HepG2 (cell line): ENCODE measurements at regions not wholly inside any gene's neighbourhood (a gene's known extent, or its start where the extent isn't known, plus 50 kb on each side); places are given as distances from the start of the nearest gene placed in this dataset.
A peak's percentile ranks its signal among the peaks of the same experiment; 100 is the strongest.

Experiments
- ATAC-seq: fragments of 200-7000 bp; cut with Tn5 transposase; 3 replicates; pipeline ENCODE4 v1.9.1; 2020; ENCODE audit warnings: mild to moderate bottlenecking, moderate library complexity
- BruUV-seq: library from RNA; stranded (reverse); fragments of 400-500 nt; replicated peaks from 2 replicates; lab custom pipeline; 2021; lab: Mats Ljungman, UMichigan
- CTCF ChIA-PET: fragments of 300-600 bp; formaldehyde crosslinking; extraction: SDS; loops from one replicate; lab custom pipeline; 2021; ENCODE audit warnings: low total read pairs, inconsistent platforms, low intra/inter-chr PET ratio; lab: Yijun Ruan, JAX
- POLR2A ChIA-PET: fragments of 350-600 bp; sonication (Branson Sonifier 250); formaldehyde crosslinking; loops from one replicate; lab custom pipeline; 2020; ENCODE audit warnings: antibody characterized with exemption, inconsistent platforms; lab: Yijun Ruan, JAX
- DNase-seq: peaks from one replicate; pipeline ENCODE4 v3.0.0-alpha.2; 2015; ENCODE audit warnings: low spot score
- FAIRE-seq: peaks from 3 replicates; lab custom pipeline; 2011; peaks lifted over from hg19 to GRCh38; lab: Jason Lieb, UNC
- H2AFZ ChIP-seq: one replicate; pipeline ENCODE4 v1.6.1; 2011; ENCODE audit warnings: low read length, inconsistent platforms
- H3K27ac ChIP-seq: fragments of 300-600 bp; 3 replicates; pipeline ENCODE4 v1.8.0; 2011; ENCODE audit warnings: mixed run types, mild to moderate bottlenecking, mixed read lengths, low read length, inconsistent platforms; ENCODE audit not compliant: insufficient read depth; ENCODE audit errors: extremely low read length
- H3K27me3 ChIP-seq, 2 experiments: fragments of 200-600 bp in 1 of 2; 2 replicates in 1 of 2; 3 replicates in 1 of 2; pipeline versions ENCODE4 v1.6.0 to v1.8.0; 2011; ENCODE audit warnings: low read length in 2 of 2, mild to moderate bottlenecking in 2 of 2, moderate library complexity in 2 of 2, inconsistent platforms in 1 of 2; ENCODE audit not compliant: insufficient read depth in 2 of 2, control insufficient read depth in 1 of 2
- H3K36me3 ChIP-seq, 2 experiments: fragments of 200-600 bp in 1 of 2; replicated peaks in 1 of 2; 2 replicates in 1 of 2; 3 replicates in 1 of 2; pipeline versions ENCODE4 v1.5.1 to v1.8.0; 2011; ENCODE audit warnings: low read length in 2 of 2, inconsistent platforms in 1 of 2; ENCODE audit not compliant: insufficient read depth in 2 of 2, control insufficient read depth in 1 of 2
- H3K4me1 ChIP-seq: 2 replicates; pipeline ENCODE4 v1.5.1; 2012; ENCODE audit warnings: low read length, inconsistent platforms; ENCODE audit not compliant: insufficient read depth
- H3K4me2 ChIP-seq: 2 replicates; pipeline ENCODE4 v1.6.0; 2011; ENCODE audit warnings: low read depth, low read length, inconsistent platforms
- H3K4me3 ChIP-seq, 3 experiments: fragments of 200-600 bp in 1 of 3; sonication (generic), shearing (Covaris generic) in 1 of 3; replicated peaks in 1 of 3; 2 replicates each; pipeline ENCODE4 v1.5.1; 2011 to 2016; ENCODE audit warnings: low read length in 3 of 3, inconsistent platforms in 2 of 3, low read depth in 2 of 3, mild to moderate bottlenecking in 2 of 3, control low read depth in 1 of 3, mixed read lengths in 1 of 3; ENCODE audit not compliant: insufficient read depth in 1 of 3
- H3K79me2 ChIP-seq: one replicate; pipeline ENCODE4 v1.6.1; 2011; ENCODE audit warnings: low read length, inconsistent platforms; ENCODE audit not compliant: insufficient read depth
- H3K9ac ChIP-seq: 2 replicates; pipeline ENCODE4 v1.6.0; 2011; ENCODE audit warnings: mild to moderate bottlenecking, low read depth, low read length, inconsistent platforms; ENCODE audit not compliant: insufficient read depth
- H3K9me3 ChIP-seq: 2 replicates; pipeline ENCODE4 v1.5.1; 2012; ENCODE audit warnings: mild to moderate bottlenecking, low read length
- H4K20me1 ChIP-seq: 2 replicates; pipeline ENCODE4 v1.6.0; 2011; ENCODE audit warnings: inconsistent platforms, mild to moderate bottlenecking, low read length, moderate library complexity; ENCODE audit not compliant: insufficient read depth
- ARID4A ChIP-seq: sonication (generic); formaldehyde crosslinking; IDR thresholded peaks from 2 replicates; pipeline ENCODE4 v1.5.0; 2020; ENCODE audit warnings: mild to moderate bottlenecking, missing genetic modification reagents, borderline replicate concordance
- HES4 ChIP-seq: sonication (generic); formaldehyde crosslinking; IDR thresholded peaks from 2 replicates; pipeline ENCODE4 v1.9.0; 2021; ENCODE audit warnings: mild to moderate bottlenecking, missing genetic modification reagents, borderline replicate concordance
- HNRNPK ChIP-seq: fragments of 200-400 bp; formaldehyde crosslinking; IDR thresholded peaks from 2 replicates; pipeline ENCODE4 v1.6.1; 2018; ENCODE audit warnings: low read length, low read depth, moderate library complexity, mild to moderate bottlenecking; ENCODE audit not compliant: poor library complexity, severe bottlenecking
- KLF16 ChIP-seq, 2 experiments: sonication (generic) in 1 of 2; formaldehyde crosslinking in 1 of 2; IDR thresholded peaks; 2 replicates each; pipeline versions ENCODE4 v1.6.1 to v1.8.0; 2016 to 2023; ENCODE audit warnings: missing genetic modification reagents in 2 of 2, missing compliant biosample characterization in 1 of 2
- ZNF546 ChIP-seq: sonication (generic); formaldehyde crosslinking; conservative IDR thresholded peaks from 2 replicates; pipeline ENCODE4 v1.8.1; 2023; ENCODE audit warnings: mild to moderate bottlenecking, missing genetic modification reagents
- WGBS: methylation state at CpG from one replicate; pipeline ENCODE4 v1.1.6; 2017; ENCODE audit warnings: low lambda C conversion rate; 5-methylcytosine and 5-hydroxymethylcytosine counted together
- in situ Hi-C: cut with HindIII; loops from 2 replicates; pipeline ENCODE4 v1.10.0; 2017; ENCODE audit warnings: low pct_unique_long_range_greater_than_20kb; ENCODE audit not compliant: extremely low pct_ligation_motif_present
- intact Hi-C: fragments of 100-400 bp; cut with micrococcal nuclease; formaldehyde crosslinking; loops from one replicate; pipeline ENCODE4 v1.10.0; 2022; ENCODE audit not compliant: unreplicated experiment

GRCh38 chr16:62089715-62090114 is 53.5 kb upstream of the CDH8 start:
- BruUV-seq: no TSS peak
- in situ Hi-C loops: no loop called here
- intact Hi-C loops: no loop called here

GRCh38 chr16:62088731-62089410 is 52.6 kb upstream of the CDH8 start:
- intact Hi-C loops: no loop called here
- Histone ChIP-seq H4K20me1 (no peaks in the 10 kb centered on the region), H3K4me2 (no peak overlapping the region), H2AFZ (no peak overlapping the region), H3K9ac (no peak overlapping the region), H3K9me3 (no peaks in the 10 kb centered on the region), H3K4me1 (no peaks in the 10 kb centered on the region), H3K27me3 (no peaks in the 10 kb centered on the region), H3K79me2 (no peaks in the 10 kb centered on the region), H3K27ac (no peak overlapping the region), H3K36me3 (no peaks in the 10 kb centered on the region), H3K4me3 (no peak overlapping the region)
- in situ Hi-C loops: no loop called here
- POLR2A ChIA-PET: no interaction called here
- CTCF ChIA-PET: no interaction called here
- no peak for FAIRE-seq
- BruUV-seq: no TSS peak
- ATAC-seq: no peak
- no peak for DNase-seq
- 16% methylated on average over 5 of the region's 5 CpGs for WGBS
- TF ChIP-seq HNRNPK (peak; percentile 51), ARID4A (CRISPR knock-in tag) (no peak)
- TF ChIP-seq, all 625 proteins: peak for 1

More at GRCh38 chr16:62089715-62090114, 53.5 kb upstream of the CDH8 start:
- TF ChIP-seq HES4 (CRISPR knock-in tag) (no peak), KLF16 (CRISPR knock-in tag; IDR thresholded peaks at IDR 0.05) (no peak), ZNF546 (CRISPR knock-in tag) (no peak)
- WGBS: 43% methylated on average over 4 of the region's 4 CpGs
- H3K4me2 ChIP-seq: no peak overlapping the region
- POLR2A ChIA-PET: no interaction called here
- FAIRE-seq (no peak), ATAC-seq (no peak), DNase-seq (no peak)
- no peaks in the 10 kb centered on the region for H3K9me3 ChIP-seq
- H3K36me3 ChIP-seq: no peaks in the 10 kb centered on the region
- CTCF ChIA-PET: no interaction called here
- no peaks in the 10 kb centered on the region for H3K27me3 ChIP-seq
- H3K4me3 ChIP-seq: no peak overlapping the region
- no peak overlapping the region for H3K9ac ChIP-seq
- no peak overlapping the region for H3K27ac ChIP-seq
- H3K4me1 ChIP-seq: no peaks in the 10 kb centered on the region
- H3K79me2 ChIP-seq: no peaks in the 10 kb centered on the region
- H2AFZ ChIP-seq: no peak overlapping the region
- no peaks in the 10 kb centered on the region for H4K20me1 ChIP-seq
